Transverse colon (tissue), 4 donors: ENCODE measurements at regions not wholly inside any gene's neighbourhood (a gene's known extent, or its start where the extent isn't known, plus 50 kb on each side); places are given as distances from the start of the nearest gene placed in this dataset.

ENCODE experiments used
- POLR2A ChIP-seq: fragments of 450-650 bp; IDR thresholded peaks from one replicate; pipeline ENCODE4 v1.6.1; 2016; ENCODE audit warnings: antibody characterized with exemption, mild to moderate bottlenecking, moderate library complexity
- POLR2AphosphoS5 ChIP-seq, 3 donors: sonication (generic); formaldehyde crosslinking; IDR thresholded peaks; one replicate each; pipeline ENCODE4 v1.6.1; 2016; ENCODE audit warnings: antibody characterized with exemption in 3 of 3
- TF ChIP-seq, protein P1 (sequence below), 5 experiments: fragments of 200-600 bp in 3 of 5; fragments of 450-650 bp in 2 of 5; sonication (generic) in 3 of 5; IDR thresholded peaks; 1 replicate in 2 of 5; 2 replicates in 3 of 5; pipeline ENCODE4 v1.5.1; 2016 to 2017; ENCODE audit warnings: antibody characterized with exemption in 5 of 5, inconsistent platforms in 3 of 5, mild to moderate bottlenecking in 2 of 5, moderate library complexity in 1 of 5

DNA sequence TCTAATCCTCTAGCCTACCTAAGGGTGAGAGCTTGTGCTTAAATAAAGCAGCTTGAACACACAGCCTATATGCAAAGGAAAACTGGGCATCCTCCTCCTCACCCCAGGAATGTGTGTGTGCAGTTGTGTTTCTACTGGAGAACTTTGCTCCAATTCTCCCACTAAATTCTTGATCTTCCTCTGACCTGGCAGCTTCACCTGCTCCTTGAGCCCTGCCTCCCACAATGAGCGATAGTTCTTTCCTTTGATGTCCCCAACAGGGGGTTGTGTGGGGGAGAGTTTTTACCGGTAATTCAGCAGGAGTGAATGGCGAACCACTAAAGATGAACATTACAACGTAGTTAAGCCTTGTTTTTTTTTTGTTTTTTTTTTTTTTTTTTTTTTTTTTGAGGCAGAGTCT lies 113.5 kb upstream of the RCN1 start:
- TF ChIP-seq POLR2AphosphoS5 (IDR thresholded peaks at IDR 0.05) (no peak), POLR2A (no peak)
- TF ChIP-seq, protein P1, sequence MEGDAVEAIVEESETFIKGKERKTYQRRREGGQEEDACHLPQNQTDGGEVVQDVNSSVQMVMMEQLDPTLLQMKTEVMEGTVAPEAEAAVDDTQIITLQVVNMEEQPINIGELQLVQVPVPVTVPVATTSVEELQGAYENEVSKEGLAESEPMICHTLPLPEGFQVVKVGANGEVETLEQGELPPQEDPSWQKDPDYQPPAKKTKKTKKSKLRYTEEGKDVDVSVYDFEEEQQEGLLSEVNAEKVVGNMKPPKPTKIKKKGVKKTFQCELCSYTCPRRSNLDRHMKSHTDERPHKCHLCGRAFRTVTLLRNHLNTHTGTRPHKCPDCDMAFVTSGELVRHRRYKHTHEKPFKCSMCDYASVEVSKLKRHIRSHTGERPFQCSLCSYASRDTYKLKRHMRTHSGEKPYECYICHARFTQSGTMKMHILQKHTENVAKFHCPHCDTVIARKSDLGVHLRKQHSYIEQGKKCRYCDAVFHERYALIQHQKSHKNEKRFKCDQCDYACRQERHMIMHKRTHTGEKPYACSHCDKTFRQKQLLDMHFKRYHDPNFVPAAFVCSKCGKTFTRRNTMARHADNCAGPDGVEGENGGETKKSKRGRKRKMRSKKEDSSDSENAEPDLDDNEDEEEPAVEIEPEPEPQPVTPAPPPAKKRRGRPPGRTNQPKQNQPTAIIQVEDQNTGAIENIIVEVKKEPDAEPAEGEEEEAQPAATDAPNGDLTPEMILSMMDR (IDR thresholded peaks at IDR 0.05) = no peak
